ENCODE measurements at regions not wholly inside any gene's neighbourhood (a gene's known extent, or its start where the extent isn't known, plus 50 kb on each side); places are given as distances from the start of the nearest gene placed in this dataset.
"Not testable (repeated sequence)": the region's sequence is repeated elsewhere in the genome, so short reads cannot be mapped to it uniquely, and the experiment has no call there.

DNA sequence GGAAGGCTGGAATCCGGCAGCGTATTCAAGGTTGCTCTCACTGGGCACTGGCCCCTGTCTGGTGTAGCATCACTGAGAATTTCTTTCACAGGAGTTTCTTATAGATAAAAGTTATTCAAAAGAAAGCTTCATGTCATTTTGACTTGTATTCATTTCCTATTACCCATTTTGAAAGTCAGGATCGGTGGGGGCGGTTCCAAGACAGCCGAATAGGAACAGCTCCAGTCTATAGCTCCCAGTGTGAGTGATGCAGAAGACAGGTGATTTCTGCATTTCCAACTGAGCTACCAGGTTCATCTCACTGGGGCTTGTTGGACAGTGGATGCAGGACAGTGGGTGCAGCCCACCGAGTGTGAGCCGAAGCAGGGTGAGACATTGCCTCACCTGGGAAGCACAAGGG lies 51.5 kb upstream of the CDC42EP3 start:
- not testable (repeated sequence) for DNase-seq (ENCODE audit: low spot score)

GRCh38 chr2:37730037-37730818 lies 58.8 kb upstream of the CDC42EP3 start:
- no peak for DNase-seq (ENCODE audit: low spot score)

GRCh38 chr2:37732412-37732811 lies 61.0 kb upstream of the CDC42EP3 start:
- DNase-seq (ENCODE audit: low spot score), result not testable (repeated sequence)

- DNase-seq (ENCODE audit: low spot score), result no peak
These were observed 61.8 kb upstream of the CDC42EP3 start for GRCh38 chr2:37733251-37733650.

- not testable (repeated sequence) for DNase-seq (ENCODE audit: low spot score)
These were observed 62.5 kb upstream of the CDC42EP3 start for GRCh38 chr2:37733955-37734354.

- DNase-seq (ENCODE audit: low spot score), result not testable (repeated sequence)
These were observed 63.6 kb upstream of the CDC42EP3 start for GRCh38 chr2:37734891-37735523.

DNA sequence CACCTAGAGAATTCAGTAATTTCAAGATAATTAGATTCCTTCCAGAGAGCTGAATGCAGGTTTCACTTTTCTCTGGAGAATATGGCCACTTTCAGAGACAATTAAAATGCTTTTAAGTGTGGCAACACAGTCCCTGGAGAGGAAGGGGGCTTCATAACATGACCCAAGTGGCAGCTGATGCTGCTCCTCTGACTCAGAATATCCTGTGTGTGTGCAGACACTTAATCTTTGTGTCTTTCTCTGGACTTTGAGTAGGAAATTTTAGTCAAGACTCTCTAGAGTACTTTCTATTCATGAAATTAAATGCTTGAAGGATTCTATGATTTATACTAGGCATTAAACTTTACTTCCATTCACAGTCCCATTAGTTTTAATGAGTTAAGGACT lies 64.1 kb upstream of the CDC42EP3 start:
- not testable (repeated sequence) for DNase-seq (ENCODE audit: low spot score)

DNA sequence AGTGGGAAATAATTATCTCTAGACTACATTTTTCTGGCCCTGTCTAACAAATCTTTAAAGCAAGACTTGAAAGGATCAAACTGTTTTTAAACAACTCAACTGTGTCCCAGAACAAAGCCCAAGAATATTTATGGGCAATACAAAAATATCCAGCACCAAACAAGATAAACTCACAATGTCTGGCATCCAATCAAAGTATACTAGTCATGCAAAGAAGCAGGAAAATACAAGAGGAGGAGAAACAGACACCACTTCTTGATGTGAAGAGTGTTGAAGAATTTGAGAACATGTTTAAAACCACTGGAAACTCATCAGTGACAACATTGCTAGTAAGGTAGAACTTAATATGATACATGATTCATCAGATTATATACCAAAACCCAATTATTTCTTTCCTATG lies 66.1 kb upstream of the CDC42EP3 start:
- no peak for DNase-seq (ENCODE audit: low spot score)

GRCh38 chr2:37738266-37738885 lies 66.9 kb upstream of the CDC42EP3 start:
- DNase-seq (ENCODE audit: low spot score), result no peak

DNA sequence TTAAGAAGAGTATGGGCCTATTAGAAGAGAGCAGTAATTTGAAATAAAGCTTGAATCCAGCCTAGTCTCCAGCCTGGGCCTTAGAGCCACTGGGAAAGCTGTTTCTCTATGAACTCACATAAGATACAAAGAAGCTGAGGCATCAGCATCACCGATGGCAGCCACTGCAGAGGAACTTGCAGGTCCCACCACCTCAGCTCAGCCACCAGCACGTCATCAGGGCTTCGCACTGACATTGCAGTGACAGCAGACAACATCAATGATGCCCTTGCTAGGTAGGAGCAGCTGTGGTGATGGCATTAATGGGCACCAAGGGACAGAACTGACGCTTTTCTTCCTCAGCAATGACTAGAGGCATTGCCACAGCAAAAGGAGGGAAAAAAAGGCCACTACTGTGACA lies 67.7 kb upstream of the CDC42EP3 start:
- no peak for DNase-seq (ENCODE audit: low spot score)

DNA sequence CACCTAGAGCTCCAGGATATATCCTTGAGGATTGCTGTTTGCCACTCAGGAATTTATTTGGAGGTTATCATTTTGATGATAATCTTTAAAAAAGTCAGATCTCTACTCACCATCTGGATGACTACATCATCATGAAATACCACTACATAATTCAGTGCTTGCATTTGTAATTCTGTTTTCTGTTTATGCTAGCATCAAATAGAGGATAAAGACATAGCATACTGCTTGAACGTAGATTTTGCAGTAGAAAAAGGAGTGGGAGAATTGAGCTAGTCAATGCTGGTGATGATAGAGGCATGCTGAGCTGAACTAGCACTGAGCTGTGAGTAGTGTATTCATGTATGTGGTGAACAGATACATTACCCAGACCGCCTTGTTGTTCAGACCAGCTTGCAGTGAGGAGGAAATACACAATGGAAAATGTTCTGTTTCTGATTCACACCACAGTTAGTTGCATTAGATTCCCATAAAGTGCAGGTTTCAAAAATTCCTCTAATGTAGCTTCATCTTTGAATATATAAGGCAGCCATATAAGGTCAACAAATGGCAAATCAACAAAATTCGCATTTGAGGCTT lies 68.8 kb upstream of the CDC42EP3 start:
- DNase-seq (ENCODE audit: low spot score), result no peak

DNA sequence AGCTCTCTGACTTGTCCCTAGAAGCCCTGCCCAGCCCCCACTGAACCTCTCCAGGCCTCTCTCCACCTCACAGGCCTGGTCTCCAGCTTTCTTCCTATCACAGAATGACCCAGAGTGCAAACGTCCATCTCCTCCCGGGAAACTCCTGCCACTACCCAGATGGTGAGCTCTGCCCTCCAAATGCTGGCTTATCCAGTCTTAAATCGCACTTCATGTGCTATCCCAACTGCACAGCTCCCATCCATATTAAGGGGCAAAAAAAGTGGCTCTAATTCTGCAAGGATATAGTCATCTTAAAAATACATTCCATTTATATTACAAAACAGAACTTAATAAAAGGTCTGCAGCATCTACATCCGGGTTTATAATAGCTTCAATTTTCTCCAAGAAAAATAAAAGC lies 70.8 kb upstream of the CDC42EP3 start:
- DNase-seq (ENCODE audit: low spot score), result no peak

DNA sequence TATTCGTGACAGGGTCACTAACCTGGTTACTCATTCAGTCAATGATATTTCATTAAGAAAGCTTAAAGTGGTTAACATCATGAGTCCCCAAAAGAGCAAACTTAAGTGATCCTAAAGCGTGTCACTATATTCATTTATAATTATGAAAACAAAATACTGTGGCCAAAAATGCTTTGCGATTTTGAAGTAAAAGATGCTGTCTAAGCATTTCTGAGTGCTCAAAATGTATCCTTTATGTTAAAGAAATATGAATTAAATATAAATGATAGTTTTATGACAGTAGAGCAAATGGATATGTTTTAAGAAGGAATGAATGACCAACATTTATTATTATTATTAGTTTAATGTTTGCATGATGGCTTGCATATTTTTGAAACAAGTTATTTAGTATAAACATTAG lies 72.6 kb upstream of the CDC42EP3 start:
- DNase-seq (ENCODE audit: low spot score), result no peak

- not testable (repeated sequence) for DNase-seq (ENCODE audit: low spot score)
These were observed 73.5 kb upstream of the CDC42EP3 start for GRCh38 chr2:37744961-37745360.

GRCh38 chr2:37746011-37746410 lies 74.6 kb upstream of the CDC42EP3 start:
- DNase-seq (ENCODE audit: low spot score), result not testable (repeated sequence)

DNA sequence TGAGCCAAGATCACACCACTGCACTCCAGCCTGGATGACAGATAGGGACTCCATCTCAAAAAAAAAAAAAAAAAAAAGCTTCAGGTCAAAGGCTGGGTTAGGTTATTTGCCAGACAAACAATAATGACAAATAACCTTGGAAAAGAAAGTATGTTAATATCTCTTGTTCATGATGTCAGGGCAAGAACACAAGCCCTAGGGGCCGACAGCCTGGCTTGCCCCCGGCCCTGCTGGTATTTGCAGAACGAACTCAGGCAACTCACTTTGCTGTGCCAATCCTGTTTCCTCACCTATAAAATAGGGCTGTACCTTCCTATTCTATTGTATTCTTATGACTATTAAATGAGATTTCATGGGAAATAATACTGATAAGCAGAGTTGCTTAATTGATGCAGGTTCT lies 75.4 kb upstream of the CDC42EP3 start:
- no peak for DNase-seq (ENCODE audit: low spot score)

- DNase-seq (ENCODE audit: low spot score), result no peak
These were observed 77.1 kb upstream of the CDC42EP3 start for GRCh38 chr2:37748541-37748940.

DNA sequence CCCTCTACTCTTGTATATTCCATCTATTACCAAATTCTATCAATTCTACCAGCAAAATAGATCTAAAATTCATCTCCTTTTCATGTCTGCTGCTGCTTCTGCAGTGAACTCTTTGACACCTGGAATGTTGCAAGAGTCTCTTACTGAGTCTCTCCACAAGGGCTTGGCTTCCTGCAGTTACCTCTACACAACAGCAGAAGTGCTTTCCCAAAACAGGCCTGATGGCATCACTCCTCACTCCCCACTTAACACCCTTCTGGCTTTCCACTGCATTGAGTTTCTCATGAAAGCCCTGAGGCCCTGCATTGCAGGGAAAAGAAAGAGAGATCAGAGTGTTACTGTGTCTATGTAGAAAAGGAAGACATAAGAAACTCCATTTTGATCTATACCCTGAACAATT lies 78.8 kb upstream of the CDC42EP3 start:
- not testable (repeated sequence) for DNase-seq (ENCODE audit: low spot score)

DNA sequence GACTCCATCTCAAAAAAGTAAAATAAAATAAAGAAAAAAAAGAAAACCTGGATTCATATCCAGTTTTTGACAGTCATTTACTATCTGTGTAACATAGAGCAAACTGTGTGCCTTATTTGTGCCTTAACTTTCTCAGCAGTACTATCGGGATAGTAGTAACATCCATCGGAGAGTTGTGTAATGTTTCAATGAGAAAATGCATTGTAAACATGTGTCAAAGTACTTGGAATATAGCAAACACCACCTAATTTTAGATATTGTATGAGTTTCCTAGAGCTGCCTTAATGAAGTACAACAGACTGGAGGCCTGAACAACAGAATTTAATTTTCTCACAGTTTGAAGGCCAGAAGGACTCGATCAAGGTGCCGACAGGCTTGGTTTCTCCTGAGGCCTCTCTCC lies 81.3 kb upstream of the CDC42EP3 start:
- no peak for DNase-seq (ENCODE audit: low spot score)

DNA sequence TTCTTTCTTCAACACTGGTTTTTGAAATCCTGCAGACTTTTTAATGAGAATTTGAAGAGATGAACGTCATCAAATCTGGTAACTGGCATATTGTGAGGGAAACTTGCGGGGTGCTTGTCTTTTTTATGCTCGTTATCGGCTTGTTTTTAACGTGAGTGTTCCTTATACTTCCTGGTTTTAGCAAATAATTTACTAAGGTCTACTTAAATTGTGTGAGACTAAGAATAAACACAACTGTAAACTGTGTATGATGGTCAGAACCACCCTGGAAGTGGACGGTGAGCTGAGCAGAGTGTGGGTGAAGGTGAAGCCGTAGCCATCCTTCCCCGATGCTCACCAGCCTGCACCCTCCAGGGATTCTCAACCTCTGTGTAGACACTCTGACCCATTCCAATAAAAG lies 82.3 kb upstream of the CDC42EP3 start:
- no peak for DNase-seq (ENCODE audit: low spot score)

- DNase-seq (ENCODE audit: low spot score), result not testable (repeated sequence)
These were observed 84.6 kb upstream of the CDC42EP3 start for GRCh38 chr2:37755961-37756559.

- not testable (repeated sequence) for DNase-seq (ENCODE audit: low spot score)
These were observed 86.0 kb upstream of the CDC42EP3 start for GRCh38 chr2:37757456-37757855.

All from D341Med (cell line).